ENCODE measurements at regions not wholly inside any gene's neighbourhood (a gene's known extent, or its start where the extent isn't known, plus 50 kb on each side); places are given as distances from the start of the nearest gene placed in this dataset.

GRCh38 chr16:79847569-79847968 lies 247.0 kb upstream of the MAF start:
- no peak for DNase-seq (ENCODE audit: extremely low read depth, low read depth)
- no peak overlapping the region for H3K4me3 ChIP-seq (replicated peaks; ENCODE audit: low read depth, low read length)
- TF ChIP-seq CTCF (IDR thresholded peaks at IDR 0.05; ENCODE audit: low read depth, low read length, missing control alignments), result no peak

GRCh38 chr16:79847101-79847500 lies 246.6 kb upstream of the MAF start:
- DNase-seq (ENCODE audit: extremely low read depth, low read depth), result no peak
- no peak overlapping the region for H3K4me3 ChIP-seq (replicated peaks; ENCODE audit: low read depth, low read length)
- TF ChIP-seq CTCF (IDR thresholded peaks at IDR 0.05; ENCODE audit: low read depth, low read length, missing control alignments), result no peak

- no peak for TF ChIP-seq CTCF (IDR thresholded peaks at IDR 0.05; ENCODE audit: low read depth, low read length, missing control alignments)
- DNase-seq (ENCODE audit: extremely low read depth, low read depth), result no peak
- no peak overlapping the region for H3K4me3 ChIP-seq (replicated peaks; ENCODE audit: low read depth, low read length)
Measured at GRCh38 chr16:79845734-79846135, 245.2 kb upstream of the MAF start.

DNA sequence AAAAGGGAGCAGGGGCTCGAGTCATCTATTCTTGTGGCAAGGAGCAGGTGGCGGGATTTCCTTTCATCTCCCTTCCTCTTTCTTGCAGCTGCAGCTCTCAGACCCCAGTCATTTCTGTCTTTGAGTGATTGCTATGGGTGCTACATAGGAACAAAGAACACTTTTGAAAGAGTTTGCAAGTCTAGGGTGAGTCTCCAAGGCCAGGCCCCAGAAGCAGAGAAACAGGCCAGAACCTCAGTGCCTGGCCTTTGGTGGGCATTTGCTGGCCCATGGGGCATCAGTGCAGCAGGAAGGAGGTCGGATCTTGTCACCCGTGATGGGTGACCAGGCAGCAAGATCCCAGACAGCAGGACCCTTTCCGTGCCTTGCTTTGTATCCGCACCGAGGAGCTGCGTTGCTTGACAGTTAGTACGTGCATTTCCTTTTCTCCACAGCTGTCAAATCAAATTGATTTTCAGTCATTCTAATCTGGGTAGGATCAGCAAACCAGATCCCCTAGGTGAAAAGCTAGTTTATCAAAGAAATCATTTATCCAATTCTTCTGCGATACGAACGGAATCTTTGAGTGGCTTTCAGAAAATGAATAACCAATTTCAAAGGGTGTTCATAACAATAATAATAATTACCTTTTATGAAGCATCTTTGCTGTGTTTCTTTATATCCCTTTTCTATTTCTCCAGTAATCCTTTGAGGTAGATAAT lies 244.6 kb upstream of the MAF start:
- DNase-seq (ENCODE audit: extremely low read depth, low read depth), result no peak
- TF ChIP-seq CTCF (IDR thresholded peaks at IDR 0.05; ENCODE audit: low read depth, low read length, missing control alignments), result no peak
- H3K4me3 ChIP-seq (replicated peaks; ENCODE audit: low read depth, low read length), result no peak overlapping the region

GRCh38 chr16:79844603-79845002 lies 244.1 kb upstream of the MAF start:
- no peak overlapping the region for H3K4me3 ChIP-seq (replicated peaks; ENCODE audit: low read depth, low read length)
- no peak for TF ChIP-seq CTCF (IDR thresholded peaks at IDR 0.05; ENCODE audit: low read depth, low read length, missing control alignments)
- no peak for DNase-seq (ENCODE audit: extremely low read depth, low read depth)

DNA sequence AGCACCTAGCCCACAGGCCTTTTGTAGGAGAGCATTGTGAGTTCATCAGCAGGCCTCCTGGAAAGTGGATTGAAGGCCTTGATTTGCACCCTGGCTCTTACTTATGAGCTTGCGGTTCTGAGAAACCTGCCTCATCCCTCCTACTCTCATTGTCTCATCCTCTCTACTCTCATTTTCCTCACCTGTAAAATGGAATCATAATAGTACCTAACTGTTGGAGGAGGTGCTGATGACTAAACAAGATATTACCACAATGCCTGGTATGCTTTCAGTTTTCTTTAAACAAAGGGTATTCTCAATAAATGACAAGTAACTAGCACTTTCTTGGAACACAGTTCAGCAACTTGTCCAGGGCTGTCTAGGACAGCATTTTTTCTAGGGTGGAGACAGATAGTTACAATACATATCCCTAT lies 243.1 kb upstream of the MAF start:
- H3K4me3 ChIP-seq (replicated peaks; ENCODE audit: low read depth, low read length), result no peak overlapping the region
- no peak for TF ChIP-seq CTCF (IDR thresholded peaks at IDR 0.05; ENCODE audit: low read depth, low read length, missing control alignments)

DNA sequence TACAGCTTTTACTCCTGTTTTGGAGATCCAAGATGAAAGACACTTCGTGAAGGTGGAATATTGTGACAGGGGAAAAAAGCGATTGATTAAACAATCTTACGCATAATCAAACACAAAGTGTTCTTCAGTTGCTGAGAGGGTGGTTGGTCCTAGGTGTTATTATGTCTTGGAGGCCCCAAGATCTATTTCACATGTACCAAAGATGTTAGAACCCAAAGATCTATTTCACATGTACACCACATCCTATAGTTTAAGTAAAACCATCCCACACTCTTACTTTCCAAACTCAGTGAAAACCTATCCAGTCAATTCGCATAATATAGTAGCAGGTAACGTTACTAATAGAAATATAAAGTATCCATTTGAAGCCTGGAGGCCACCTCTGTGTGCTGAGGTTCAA lies 242.6 kb upstream of the MAF start:
- no peak for TF ChIP-seq CTCF (IDR thresholded peaks at IDR 0.05; ENCODE audit: low read depth, low read length, missing control alignments)
- no peak for DNase-seq (ENCODE audit: extremely low read depth, low read depth)

More for the DNA sequence above, 243.1 kb upstream of the MAF start:
- DNase-seq (ENCODE audit: extremely low read depth, low read depth), result no peak

More for the DNA sequence above, 242.6 kb upstream of the MAF start:
- no peak overlapping the region for H3K4me3 ChIP-seq (replicated peaks; ENCODE audit: low read depth, low read length)
